K562 (cell line): ENCODE measurements at regions not wholly inside any gene's neighbourhood (a gene's known extent, or its start where the extent isn't known, plus 50 kb on each side); places are given as distances from the start of the nearest gene placed in this dataset.

Source experiments
- ATAC-seq: fragments of 200-7000 bp; cut with Tn5 transposase; 3 replicates; pipeline ENCODE4 v1.9.1; 2020; ENCODE audit warnings: moderate library complexity
- BruUV-seq: library from RNA; stranded (reverse); fragments of 400-500 nt; replicated peaks from 2 replicates; lab custom pipeline; 2021; lab: Mats Ljungman, UMichigan
- CTCF ChIA-PET: fragments of 300-600 bp; formaldehyde crosslinking; extraction: SDS; loops from one replicate; lab custom pipeline; 2021; ENCODE audit warnings: low intra/inter-chr PET ratio; lab: Yijun Ruan, JAX
- POLR2A ChIA-PET: fragments of 300-600, 350-650 bp; sonication (Branson Sonifier 250); formaldehyde crosslinking; extraction: SDS; loops from one replicate; lab custom pipeline; 2021; ENCODE audit warnings: antibody characterized with exemption, inconsistent platforms; lab: Yijun Ruan, JAX
- DNase-seq, 4 experiments: peaks; one replicate each; pipeline versions ENCODE4 v3.0.0 to v3.0.0-alpha.2; 2011 to 2018; ENCODE audit warnings: low spot score in 3 of 4, mixed read lengths in 3 of 4; ENCODE audit errors: extremely low read depth in 1 of 4
- FAIRE-seq: peaks from 2 replicates; lab custom pipeline; 2011; peaks lifted over from hg19 to GRCh38; lab: Jason Lieb, UNC
- H2AFZ ChIP-seq: 2 replicates; pipeline ENCODE4 v1.6.0; 2011; ENCODE audit warnings: low read depth, low read length, control low read depth, inconsistent platforms
- H3K27ac ChIP-seq: fragments of 200-600 bp; 3 replicates; pipeline ENCODE4 v1.8.0; 2011; ENCODE audit warnings: low read depth, mild to moderate bottlenecking, control low read depth, inconsistent platforms, low read length, moderate library complexity, mixed read lengths; ENCODE audit errors: extremely low read depth
- H3K27me3 ChIP-seq, 2 experiments: fragments of 300-600 bp in 1 of 2; 2 replicates in 1 of 2; 3 replicates in 1 of 2; pipeline versions ENCODE4 v1.6.0 to v1.8.0; 2011; ENCODE audit warnings: inconsistent platforms in 2 of 2, low read length in 2 of 2, mild to moderate bottlenecking in 1 of 2, mixed read lengths in 1 of 2, moderate library complexity in 1 of 2; ENCODE audit not compliant: control insufficient read depth in 2 of 2, insufficient read depth in 2 of 2
- H3K36me3 ChIP-seq: fragments of 300-600 bp; 3 replicates; pipeline ENCODE4 v1.8.0; 2011; ENCODE audit warnings: mild to moderate bottlenecking, low read length, inconsistent platforms; ENCODE audit not compliant: control insufficient read depth, insufficient read depth
- H3K4me1 ChIP-seq, 2 experiments: fragments of 200-600 bp in 1 of 2; replicated peaks in 1 of 2; 2 replicates in 1 of 2; 3 replicates in 1 of 2; pipeline versions ENCODE4 v1.5.1 to v1.8.0; 2011; ENCODE audit warnings: inconsistent platforms in 2 of 2, low read length in 2 of 2, mild to moderate bottlenecking in 1 of 2, mixed read lengths in 1 of 2, moderate library complexity in 1 of 2; ENCODE audit not compliant: control insufficient read depth in 2 of 2, insufficient read depth in 2 of 2
- H3K4me2 ChIP-seq: 2 replicates; pipeline ENCODE4 v1.6.1; 2011; ENCODE audit warnings: low read length, control low read depth, inconsistent platforms, mixed read lengths; ENCODE audit not compliant: insufficient read depth
- H3K4me3 ChIP-seq: fragments of 200-600 bp; sonication (generic), shearing (Covaris generic); 2 replicates; pipeline ENCODE4 v1.5.1; 2016; ENCODE audit warnings: control low read depth, inconsistent platforms
- H3K79me2 ChIP-seq: fragments of 200-600 bp; 3 replicates; pipeline ENCODE4 v1.8.0; 2011; ENCODE audit warnings: low read length, inconsistent platforms; ENCODE audit not compliant: control insufficient read depth, insufficient read depth
- H3K9ac ChIP-seq, 2 experiments: 2 replicates each; pipeline versions ENCODE4 v1.6.0 to v1.6.1; 2011; ENCODE audit warnings: low read depth in 2 of 2, low read length in 2 of 2, control low read depth in 1 of 2, inconsistent platforms in 1 of 2, mild to moderate bottlenecking in 1 of 2, mixed read lengths in 1 of 2; ENCODE audit not compliant: insufficient read depth in 1 of 2
- H3K9me1 ChIP-seq: one replicate; pipeline ENCODE4 v1.6.0; 2011; ENCODE audit warnings: inconsistent platforms, mild to moderate bottlenecking, low read length, moderate library complexity; ENCODE audit not compliant: control insufficient read depth, insufficient read depth
- H3K9me3 ChIP-seq: replicated peaks from 2 replicates; pipeline ENCODE4 v1.5.1; 2011; ENCODE audit warnings: low read depth, low read length, inconsistent platforms; ENCODE audit not compliant: control insufficient read depth, insufficient read depth
- H4K20me1 ChIP-seq: replicated peaks from 2 replicates; pipeline ENCODE4 v1.6.1; 2011; ENCODE audit warnings: low read length, inconsistent platforms, mixed read lengths; ENCODE audit not compliant: control insufficient read depth, insufficient read depth
- BRCA1 ChIP-seq, 2 experiments: fragments of 450-650 bp in 1 of 2; sonication (generic) in 1 of 2; formaldehyde crosslinking in 1 of 2; IDR thresholded peaks; 2 replicates each; pipeline versions ENCODE4 v1.5.0 to v1.6.1; 2017 to 2020; ENCODE audit warnings: mild to moderate bottlenecking in 1 of 2, missing genetic modification reagents in 1 of 2
- ELF2 ChIP-seq: fragments of 250-450 bp; sonication (Bioruptor Pico); IDR thresholded peaks from 2 replicates; pipeline ENCODE4 v1.5.0; 2021; ENCODE audit warnings: mild to moderate bottlenecking
- ESRRA ChIP-seq: fragments of 450-650 bp; IDR thresholded peaks from 2 replicates; pipeline ENCODE4 v1.6.1; 2014; ENCODE audit warnings: low read depth, mild to moderate bottlenecking, moderate library complexity, borderline replicate concordance
- MCM2 ChIP-seq: fragments of 450-650 bp; IDR thresholded peaks from 2 replicates; pipeline ENCODE4 v1.6.1; 2017; ENCODE audit warnings: low read depth, mild to moderate bottlenecking
- NEUROD1 ChIP-seq: fragments of 150-350 bp; IDR thresholded peaks from 2 replicates; pipeline ENCODE4 v1.6.1; 2014; ENCODE audit warnings: borderline replicate concordance, low read length, low read depth; ENCODE audit not compliant: partially characterized antibody
- NFE2 ChIP-seq: IDR thresholded peaks from 2 replicates; pipeline ENCODE4 v1.6.1; 2014; ENCODE audit warnings: antibody characterized with exemption, low read depth
- ZNF445 ChIP-seq: fragments of 250-450 bp; sonication (Bioruptor Pico); IDR thresholded peaks from 2 replicates; pipeline ENCODE4 v1.4.0; 2020; ENCODE audit warnings: low read depth, mild to moderate bottlenecking, moderate library complexity
- WGBS: fragments of 100-300 bp; shearing (Covaris generic); methylation state at CpG from one replicate; pipeline ENCODE4 v1.1.6; 2016; ENCODE audit warnings: low coverage, mixed read lengths; ENCODE audit not compliant: insufficient coverage; ENCODE audit errors: missing lambda C conversion rate; 5-methylcytosine and 5-hydroxymethylcytosine counted together
- in situ Hi-C: fragments of 300-500 bp; cut with MboI; formaldehyde crosslinking; loops from 4 replicates; pipeline ENCODE4 v1.15.0; 2018; ENCODE audit warnings: inconsistent platforms, mixed read lengths
- intact Hi-C: fragments of 100-400 bp; cut with micrococcal nuclease; formaldehyde crosslinking; loops from 2 replicates; pipeline ENCODE4 v1.14.2; 2022
- TF ChIP-seq, protein P1 (sequence below): fragments of 250-450 bp; sonication (Bioruptor Pico); IDR thresholded peaks from 2 replicates; pipeline ENCODE4 v1.8.0; 2022; ENCODE audit warnings: moderate library complexity, mild to moderate bottlenecking, inconsistent platforms

DNA sequence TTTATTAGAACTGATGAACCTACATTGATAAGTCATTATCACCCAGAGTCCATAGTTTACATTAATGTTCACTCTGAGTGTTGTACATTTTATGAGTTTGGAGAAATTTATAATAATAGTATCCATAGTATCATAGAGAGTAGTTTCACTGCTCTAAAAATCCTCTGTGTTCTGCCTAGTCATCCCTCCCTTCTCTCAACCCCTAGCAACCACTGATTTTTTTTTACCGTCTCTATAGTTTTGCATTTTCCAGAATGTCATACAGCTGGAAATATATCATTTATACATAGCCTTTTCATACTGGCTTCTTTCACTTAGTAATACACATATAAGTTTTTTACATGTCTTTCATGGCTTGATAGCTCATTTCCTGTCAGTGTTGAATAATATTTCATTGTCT is 231.1 kb downstream of the RAD51AP2 start:
- H3K9ac ChIP-seq = no peak overlapping the region
- H2AFZ ChIP-seq = no peak overlapping the region
- BruUV-seq = no TSS peak
- no peaks in the 10 kb centered on the region for H4K20me1 ChIP-seq
- ATAC-seq = no peak
- H3K27ac ChIP-seq = no peak overlapping the region
- no peak overlapping the region for H3K4me3 ChIP-seq
- H3K4me1 ChIP-seq = no peaks in the 10 kb centered on the region
- no peaks in the 10 kb centered on the region for H3K9me3 ChIP-seq
- H3K9me1 ChIP-seq = no peaks in the 10 kb centered on the region
- no peaks in the 10 kb centered on the region for H3K27me3 ChIP-seq
- CTCF ChIA-PET = no interaction called here
- in situ Hi-C loops = no loop called here
- no peaks in the 10 kb centered on the region for H3K79me2 ChIP-seq
- DNase-seq = no peak
- TF ChIP-seq, protein P1, sequence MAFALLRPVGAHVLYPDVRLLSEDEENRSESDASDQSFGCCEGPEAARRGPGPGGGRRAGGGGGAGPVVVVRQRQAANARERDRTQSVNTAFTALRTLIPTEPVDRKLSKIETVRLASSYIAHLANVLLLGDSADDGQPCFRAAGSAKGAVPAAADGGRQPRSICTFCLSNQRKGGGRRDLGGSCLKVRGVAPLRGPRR = no peak
- TF ChIP-seq BRCA1 (IDR thresholded peaks at IDR 0.05) (no peak), BRCA1 (CRISPR knock-in tag; IDR thresholded peaks at IDR 0.05) (no peak), NFE2 (0 out of 2 replicates have a peak, but pooled peaks have one; percentile 21), MCM2 (no peak)
- TF ChIP-seq, all 486 proteins: peak for 1
- no peak for FAIRE-seq
- no peak overlapping the region for H3K4me2 ChIP-seq
- no peaks in the 10 kb centered on the region for H3K36me3 ChIP-seq
- intact Hi-C loops = no loop called here
- 0% methylated on average over 1 of the region's 1 CpG for WGBS
- POLR2A ChIA-PET = interaction anchor here (1.0 kb wide), 1 partner anchor 12 kb away, joined by 3 read pairs; no protein-coding TSS in a partner anchor

DNA sequence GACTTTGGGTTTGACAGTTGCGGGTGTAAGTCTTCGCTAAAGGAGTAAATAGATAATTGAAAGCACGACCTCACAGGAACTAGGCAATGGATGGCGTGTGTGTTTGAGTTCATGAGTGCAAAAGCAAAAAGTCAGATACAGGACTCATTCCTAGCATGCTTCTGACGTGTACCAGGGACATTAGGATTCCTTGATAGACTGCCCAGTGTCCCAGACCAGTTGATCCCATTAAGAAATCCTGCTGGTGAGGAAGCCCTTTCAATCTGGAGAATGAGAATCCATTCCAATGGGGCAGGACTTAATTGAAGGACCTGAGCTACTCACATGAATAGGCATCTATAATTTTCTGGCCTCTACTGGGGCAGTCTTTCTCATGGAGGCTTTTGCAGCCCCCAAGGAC is 235.4 kb downstream of the RAD51AP2 start:
- CTCF ChIA-PET = no interaction called here
- BruUV-seq = no TSS peak

More for the DNA sequence above, 235.4 kb downstream of the RAD51AP2 start:
- H4K20me1 ChIP-seq = no peaks in the 10 kb centered on the region
- no peaks in the 10 kb centered on the region for H3K36me3 ChIP-seq
- no peak overlapping the region for H3K4me2 ChIP-seq
- WGBS = 2% methylated on average over 5 of the region's 5 CpGs
- ATAC-seq = no peak
- no peaks in the 10 kb centered on the region for H3K79me2 ChIP-seq
- intact Hi-C loops (no loop called here), in situ Hi-C loops (no loop called here)
- no peak for DNase-seq
- no peak overlapping the region for H3K27ac ChIP-seq
- no peaks in the 10 kb centered on the region for H3K27me3 ChIP-seq
- H3K9me1 ChIP-seq = no peaks in the 10 kb centered on the region
- H3K9ac ChIP-seq = no peak overlapping the region
- no peak overlapping the region for H3K4me3 ChIP-seq
- H2AFZ ChIP-seq = no peak overlapping the region
- POLR2A ChIA-PET = interaction anchor here (0.9 kb wide), 1 partner anchor 9 kb away, joined by 4 read pairs; no protein-coding TSS in a partner anchor
- TF ChIP-seq ELF2 (CRISPR knock-in tag) (no peak), ESRRA (no peak), NEUROD1 (no peak), ZNF445 (CRISPR knock-in tag) (no peak)
- FAIRE-seq = no peak
- no peaks in the 10 kb centered on the region for H3K4me1 ChIP-seq
- H3K9me3 ChIP-seq = no peaks in the 10 kb centered on the region
